HCT116 (cell line): ENCODE measurements at regions not wholly inside any gene's neighbourhood (a gene's known extent, or its start where the extent isn't known, plus 50 kb on each side); places are given as distances from the start of the nearest gene placed in this dataset.

Experiments
- ATAC-seq: fragments of 200-7000 bp; cut with Tn5 transposase; 2 replicates; pipeline ENCODE4 v1.9.1; 2020; ENCODE audit warnings: mild to moderate bottlenecking, moderate library complexity
- BruUV-seq: library from RNA; stranded (reverse); fragments of 400-500 nt; replicated peaks from 2 replicates; lab custom pipeline; 2021; lab: Mats Ljungman, UMichigan
- CTCF ChIA-PET: fragments of 300-600 bp; sonication (Branson Sonifier 250); formaldehyde crosslinking; loops from one replicate; lab custom pipeline; 2021; ENCODE audit warnings: antibody characterized with exemption; lab: Charles Lee
- POLR2A ChIA-PET: fragments of 300-600, 350-600 bp; sonication (Branson Sonifier 250); formaldehyde crosslinking; loops from one replicate; lab custom pipeline; 2021; ENCODE audit warnings: antibody characterized with exemption; lab: Charles Lee
- RAD21 ChIA-PET, 2 experiments: fragments of 300-600 bp; sonication (Branson Sonifier 250); formaldehyde crosslinking; loops; one replicate each; lab custom pipeline; 2023; ENCODE audit warnings: low total read pairs in 2 of 2; ENCODE audit not compliant: uncharacterized antibody in 2 of 2, unreplicated experiment in 2 of 2, low non-redundant PET in 1 of 2; lab: Charles Lee
- DNase-seq: peaks from one replicate; pipeline ENCODE4 v3.0.0-alpha.2; 2010; ENCODE audit warnings: low read depth, low spot score
- H2AFZ ChIP-seq: fragments of 200-600 bp; shearing (Covaris generic), sonication (generic); 2 replicates; pipeline ENCODE4 v1.6.1; 2017; ENCODE audit warnings: low read depth, mixed run types, mixed read lengths, antibody characterized with exemption, low read length; ENCODE audit not compliant: poor library complexity, severe bottlenecking
- H3K27ac ChIP-seq: 2 replicates; pipeline ENCODE4 v1.5.1; 2012; ENCODE audit warnings: low read depth, low read length
- H3K27me3 ChIP-seq: fragments of 200-600 bp; sonication (generic); 2 replicates; pipeline ENCODE4 v1.6.1; 2016; ENCODE audit warnings: mixed run types, low read length, mixed read lengths; ENCODE audit not compliant: insufficient read depth
- H3K36me3 ChIP-seq, 2 experiments: fragments of 200-500 bp in 1 of 2; fragments of 200-600 bp in 1 of 2; sonication (Bioruptor generic) in 1 of 2; sonication (generic) in 1 of 2; 2 replicates each; pipeline versions ENCODE4 v1.5.1 to v1.6.1; 2014 to 2016; ENCODE audit warnings: low read length in 2 of 2, inconsistent platforms in 1 of 2, mixed read lengths in 1 of 2, mixed run types in 1 of 2; ENCODE audit not compliant: insufficient read depth in 2 of 2, control insufficient read depth in 1 of 2
- H3K4me1 ChIP-seq, 2 experiments: fragments of 200-600 bp in 1 of 2; sonication (generic) in 1 of 2; 2 replicates each; pipeline versions ENCODE4 v1.5.1 to v1.6.1; 2012 to 2017; ENCODE audit warnings: low read length in 2 of 2, inconsistent platforms in 1 of 2, mild to moderate bottlenecking in 1 of 2, mixed read lengths in 1 of 2, mixed run types in 1 of 2, moderate library complexity in 1 of 2; ENCODE audit not compliant: insufficient read depth in 2 of 2, control insufficient read depth in 1 of 2
- H3K4me2 ChIP-seq: fragments of 200-600 bp; sonication (generic); 2 replicates; pipeline ENCODE4 v1.6.1; 2017; ENCODE audit warnings: mixed run types, low read length, mixed read lengths
- H3K4me3 ChIP-seq, 2 experiments: fragments of 200-600 bp in 1 of 2; sonication (generic) in 1 of 2; replicated peaks in 1 of 2; 2 replicates each; pipeline ENCODE4 v1.5.1; 2011 to 2016; ENCODE audit warnings: low read length in 2 of 2, control low read depth in 1 of 2, low read depth in 1 of 2, mild to moderate bottlenecking in 1 of 2, mixed read lengths in 1 of 2, mixed run types in 1 of 2
- H3K79me2 ChIP-seq: fragments of 200-600 bp; sonication (generic); 2 replicates; pipeline ENCODE4 v1.6.1; 2017; ENCODE audit warnings: mild to moderate bottlenecking, mixed run types, low read length, moderate library complexity, mixed read lengths; ENCODE audit not compliant: insufficient read depth
- H3K9ac ChIP-seq: fragments of 200-600 bp; sonication (generic); 2 replicates; pipeline ENCODE4 v1.6.1; 2016; ENCODE audit warnings: low read length, mixed read lengths
- H3K9me2 ChIP-seq: fragments of 200-600 bp; sonication (generic), shearing (Covaris generic); 2 replicates; pipeline ENCODE4 v1.6.1; 2017; ENCODE audit warnings: mixed run types, mild to moderate bottlenecking, moderate library complexity; ENCODE audit not compliant: insufficient read depth
- H3K9me3 ChIP-seq, 2 experiments: fragments of 200-500 bp in 1 of 2; fragments of 200-600 bp in 1 of 2; sonication (Bioruptor generic) in 1 of 2; sonication (generic) in 1 of 2; 2 replicates each; pipeline ENCODE4 v1.6.1; 2014 to 2017; ENCODE audit warnings: low read length in 2 of 2, mixed read lengths in 2 of 2, inconsistent platforms in 1 of 2, low read depth in 1 of 2, mild to moderate bottlenecking in 1 of 2, mixed run types in 1 of 2, moderate library complexity in 1 of 2; ENCODE audit not compliant: control insufficient read depth in 1 of 2, insufficient read depth in 1 of 2
- H4K20me1 ChIP-seq: fragments of 200-600 bp; sonication (generic), shearing (Covaris generic); 2 replicates; pipeline ENCODE4 v1.6.1; 2017; ENCODE audit warnings: mixed run types, mild to moderate bottlenecking, moderate library complexity; ENCODE audit not compliant: insufficient read depth
- CBX3 ChIP-seq: IDR thresholded peaks from 2 replicates; pipeline ENCODE4 v1.6.1; 2012; ENCODE audit warnings: low read depth
- CEBPB ChIP-seq: IDR thresholded peaks from 2 replicates; pipeline ENCODE4 v1.6.1; 2012; ENCODE audit warnings: low read depth
- CTCF ChIP-seq, 3 experiments: fragments of 200-600 bp in 1 of 3; sonication (generic) in 1 of 3; IDR thresholded peaks in 2 of 3; conservative IDR thresholded peaks in 1 of 3; 2 replicates each; pipeline ENCODE4 v1.5.1; 2012 to 2017; ENCODE audit warnings: low read depth in 2 of 3, low read length in 2 of 3, antibody characterized with exemption in 1 of 3, borderline replicate concordance in 1 of 3, control low read depth in 1 of 3, mild to moderate bottlenecking in 1 of 3, mixed read lengths in 1 of 3, mixed run types in 1 of 3, moderate library complexity in 1 of 3; ENCODE audit not compliant: insufficient read depth in 1 of 3
- ELF1 ChIP-seq: IDR thresholded peaks from 2 replicates; pipeline ENCODE4 v1.6.1; 2012; ENCODE audit warnings: low read depth, borderline replicate concordance
- FOSL1 ChIP-seq: IDR thresholded peaks from 2 replicates; pipeline ENCODE4 v1.6.1; 2012; ENCODE audit warnings: low read depth
- SP1 ChIP-seq: IDR thresholded peaks from 2 replicates; pipeline ENCODE4 v1.6.1; 2012; ENCODE audit warnings: low read depth
- YY1 ChIP-seq: IDR thresholded peaks from 2 replicates; pipeline ENCODE4 v1.6.1; 2011; ENCODE audit warnings: low read length, low read depth, moderate library complexity, mild to moderate bottlenecking; ENCODE audit not compliant: insufficient replicate concordance; ENCODE audit errors: extremely low read depth
- ZFX ChIP-seq: fragments of 450-650 bp; IDR thresholded peaks from 2 replicates; pipeline ENCODE4 v1.6.1; 2017
- intact Hi-C: fragments of 100-400 bp; cut with micrococcal nuclease; formaldehyde crosslinking; loops from 2 replicates; pipeline ENCODE4 v1.10.0; 2022
- TF ChIP-seq, protein P1 (sequence below): IDR thresholded peaks from 2 replicates; pipeline ENCODE4 v1.6.1; 2012
- TF ChIP-seq, protein P2 (sequence below): IDR thresholded peaks from 2 replicates; pipeline ENCODE4 v1.6.1; 2012; ENCODE audit warnings: low read depth

DNA sequence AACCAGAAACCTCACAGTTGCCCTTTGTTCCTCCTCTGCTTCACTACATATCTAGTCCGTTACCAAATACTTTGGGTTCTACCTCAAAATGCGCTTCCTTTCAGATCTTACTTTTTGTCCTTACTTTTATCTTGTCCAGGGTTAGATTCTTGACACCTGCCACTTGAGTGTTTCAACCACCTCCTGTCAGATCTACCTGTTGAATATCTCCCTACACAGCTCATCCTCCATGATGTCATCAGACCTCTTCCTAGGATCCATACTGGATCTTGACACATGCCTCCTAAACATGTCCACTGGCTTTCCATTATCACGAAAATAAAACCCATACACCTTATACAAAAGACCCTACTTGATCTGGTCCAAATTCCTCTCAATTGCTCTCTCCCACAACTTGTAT lies 125.2 kb upstream of the SLC24A2 start:
- Histone ChIP-seq H3K27ac (no peak overlapping the region), H3K4me2 (no peak overlapping the region), H2AFZ (no peak overlapping the region), H3K9ac (no peak overlapping the region), H3K79me2 (no peaks in the 10 kb centered on the region), H3K9me2 (no peaks in the 10 kb centered on the region), H3K27me3 (peaks cover 16% of the 10 kb centered on the region; the same call in 1 of the 2 replicates), H3K4me1 (no peaks in the 10 kb centered on the region), H3K36me3 (no peaks in the 10 kb centered on the region), H3K9me3 (no peaks in the 10 kb centered on the region), H3K4me3 (no peak overlapping the region), H4K20me1 (no peaks in the 10 kb centered on the region)
- no peak for TF ChIP-seq CTCF (IDR thresholded peaks at IDR 0.05 in 2 of 3, conservative IDR thresholded peaks at IDR 0.05 in 1 of 3; ENCODE audit: borderline replicate concordance in 1 of 3, insufficient read depth in 1 of 3, low read depth in 2 of 3, low read length in 2 of 3)
- no TSS peak for BruUV-seq
- CTCF ChIA-PET, result no interaction called here
- intact Hi-C loops, result no loop called here
- ATAC-seq (no peak), DNase-seq (no peak)
- POLR2A ChIA-PET, result no interaction called here
- RAD21 ChIA-PET, result no interaction called here

GRCh38 chr9:19913151-19913550 lies 124.3 kb upstream of the SLC24A2 start:
- Histone ChIP-seq H3K9ac (no peak overlapping the region), H3K79me2 (no peaks in the 10 kb centered on the region), H3K27ac (no peak overlapping the region), H3K27me3 (peaks cover 16% of the 10 kb centered on the region; the same call in 1 of the 2 replicates), H3K36me3 (no peaks in the 10 kb centered on the region), H4K20me1 (no peaks in the 10 kb centered on the region), H3K9me2 (no peaks in the 10 kb centered on the region), H3K4me3 (no peak overlapping the region), H3K9me3 (no peaks in the 10 kb centered on the region), H3K4me2 (no peak overlapping the region), H2AFZ (no peak overlapping the region), H3K4me1 (no peaks in the 10 kb centered on the region)
- TF ChIP-seq, protein P1, sequence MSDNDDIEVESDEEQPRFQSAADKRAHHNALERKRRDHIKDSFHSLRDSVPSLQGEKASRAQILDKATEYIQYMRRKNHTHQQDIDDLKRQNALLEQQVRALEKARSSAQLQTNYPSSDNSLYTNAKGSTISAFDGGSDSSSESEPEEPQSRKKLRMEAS, result no peak
- TF ChIP-seq ZFX, result no peak
- TF ChIP-seq, protein P2, sequence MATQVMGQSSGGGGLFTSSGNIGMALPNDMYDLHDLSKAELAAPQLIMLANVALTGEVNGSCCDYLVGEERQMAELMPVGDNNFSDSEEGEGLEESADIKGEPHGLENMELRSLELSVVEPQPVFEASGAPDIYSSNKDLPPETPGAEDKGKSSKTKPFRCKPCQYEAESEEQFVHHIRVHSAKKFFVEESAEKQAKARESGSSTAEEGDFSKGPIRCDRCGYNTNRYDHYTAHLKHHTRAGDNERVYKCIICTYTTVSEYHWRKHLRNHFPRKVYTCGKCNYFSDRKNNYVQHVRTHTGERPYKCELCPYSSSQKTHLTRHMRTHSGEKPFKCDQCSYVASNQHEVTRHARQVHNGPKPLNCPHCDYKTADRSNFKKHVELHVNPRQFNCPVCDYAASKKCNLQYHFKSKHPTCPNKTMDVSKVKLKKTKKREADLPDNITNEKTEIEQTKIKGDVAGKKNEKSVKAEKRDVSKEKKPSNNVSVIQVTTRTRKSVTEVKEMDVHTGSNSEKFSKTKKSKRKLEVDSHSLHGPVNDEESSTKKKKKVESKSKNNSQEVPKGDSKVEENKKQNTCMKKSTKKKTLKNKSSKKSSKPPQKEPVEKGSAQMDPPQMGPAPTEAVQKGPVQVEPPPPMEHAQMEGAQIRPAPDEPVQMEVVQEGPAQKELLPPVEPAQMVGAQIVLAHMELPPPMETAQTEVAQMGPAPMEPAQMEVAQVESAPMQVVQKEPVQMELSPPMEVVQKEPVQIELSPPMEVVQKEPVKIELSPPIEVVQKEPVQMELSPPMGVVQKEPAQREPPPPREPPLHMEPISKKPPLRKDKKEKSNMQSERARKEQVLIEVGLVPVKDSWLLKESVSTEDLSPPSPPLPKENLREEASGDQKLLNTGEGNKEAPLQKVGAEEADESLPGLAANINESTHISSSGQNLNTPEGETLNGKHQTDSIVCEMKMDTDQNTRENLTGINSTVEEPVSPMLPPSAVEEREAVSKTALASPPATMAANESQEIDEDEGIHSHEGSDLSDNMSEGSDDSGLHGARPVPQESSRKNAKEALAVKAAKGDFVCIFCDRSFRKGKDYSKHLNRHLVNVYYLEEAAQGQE, result no peak
- no peak for TF ChIP-seq YY1
- no peak for TF ChIP-seq CBX3
- no peak for TF ChIP-seq FOSL1
- TF ChIP-seq SP1, result no peak
- TF ChIP-seq ELF1, result no peak
- no peak for TF ChIP-seq CEBPB
- POLR2A ChIA-PET, result no interaction called here
- intact Hi-C loops, result no loop called here
- no TSS peak for BruUV-seq
- DNase-seq (no peak), ATAC-seq (no peak)
- CTCF ChIA-PET, result no interaction called here
- RAD21 ChIA-PET, result no interaction called here
